DMS153 treated with DMSO at 0.1 percent for 48 hours (cell line): ENCODE measurements at regions not wholly inside any gene's neighbourhood (a gene's known extent, or its start where the extent isn't known, plus 50 kb on each side); places are given as distances from the start of the nearest gene placed in this dataset.

ENCODE experiments used
- DNase-seq: peaks from one replicate; lab custom pipeline; 2025; ENCODE audit not compliant: unreplicated experiment; lab: John Stamatoyannopoulos, UW

DNA sequence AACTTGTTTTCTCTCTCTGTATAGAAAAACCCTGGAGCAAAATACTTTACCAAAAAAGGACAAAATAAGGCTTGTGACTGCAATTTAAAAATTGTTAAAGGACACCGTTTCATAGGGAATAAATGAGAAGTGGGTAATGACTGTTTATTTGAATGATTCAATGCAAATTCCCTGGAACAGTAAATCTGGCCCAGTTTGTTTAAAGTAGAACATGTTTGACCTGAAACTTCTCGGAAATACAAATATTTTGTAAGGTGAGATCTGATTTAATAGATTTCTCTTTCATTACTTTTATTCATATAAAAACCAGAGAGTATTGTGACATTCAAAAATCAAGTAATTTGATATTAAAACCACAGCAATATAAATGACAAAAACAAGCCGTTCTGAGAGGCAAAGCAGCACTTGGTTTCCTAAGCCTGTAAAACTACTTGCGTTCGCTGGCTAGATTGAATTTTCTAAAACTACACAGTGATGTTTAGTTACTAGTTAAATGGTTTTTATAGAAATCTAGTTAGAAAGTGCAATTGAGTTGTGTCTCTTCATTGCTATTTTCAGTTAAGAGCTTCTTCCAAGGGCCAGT is 76.8 kb upstream of the PITRM1 start:
- no peak for DNase-seq

DNA sequence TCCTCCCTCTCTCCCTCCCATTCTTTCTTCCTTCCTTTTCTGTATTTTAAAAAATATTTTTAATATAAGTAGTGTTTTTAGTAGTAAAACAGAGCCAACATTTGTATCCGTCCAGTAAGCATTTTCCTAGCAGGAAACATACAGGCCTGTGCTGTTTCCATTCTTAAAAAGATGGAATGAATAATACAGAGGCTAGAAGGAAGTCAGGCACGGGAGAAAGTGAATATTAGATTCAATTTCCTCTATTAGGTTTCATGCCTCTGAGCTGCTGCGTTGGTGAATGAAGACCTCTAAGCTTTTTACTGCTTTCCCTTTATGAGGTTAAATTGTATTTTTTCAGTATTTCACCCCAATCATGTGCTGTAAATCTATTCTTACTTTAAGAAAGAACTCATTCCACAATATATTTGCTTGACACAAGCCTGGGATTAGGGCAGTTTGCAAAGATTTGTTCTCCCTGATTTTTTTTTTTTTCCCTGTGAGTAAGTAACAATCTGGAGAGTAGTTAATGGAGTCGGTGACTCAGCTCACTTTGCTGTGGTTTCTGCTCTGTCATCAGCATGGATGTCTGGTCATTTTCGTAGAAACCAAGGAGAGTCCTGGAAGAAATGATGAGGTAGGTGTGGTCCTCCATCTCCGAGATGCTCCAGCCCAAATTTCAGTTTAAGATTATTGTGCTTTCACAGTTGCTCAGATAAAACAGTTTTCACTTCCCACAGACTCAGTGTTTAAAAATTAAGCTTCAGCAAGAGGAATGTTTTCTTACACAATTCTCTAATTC is 76.1 kb upstream of the PITRM1 start:
- DNase-seq, result no peak

DNA sequence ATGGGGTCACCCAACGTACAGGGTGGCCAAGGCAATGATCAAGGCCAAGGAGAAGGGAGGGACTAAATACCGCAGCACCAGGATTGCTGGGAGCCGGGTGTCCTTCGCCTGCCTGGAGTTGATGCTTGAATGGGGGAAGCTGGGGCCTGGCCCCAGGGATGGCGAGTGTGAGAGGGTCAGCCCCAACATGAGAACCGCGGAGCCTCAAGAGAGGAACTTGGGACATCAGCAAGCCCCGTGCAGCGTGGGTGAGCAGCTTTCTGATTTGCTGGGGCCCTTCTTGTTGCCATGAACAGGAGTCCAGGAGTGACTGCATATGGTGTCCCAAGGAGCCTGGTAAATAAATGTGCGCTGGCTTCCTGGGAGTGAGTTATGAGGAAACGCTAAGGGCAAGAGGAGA is 72.8 kb upstream of the PITRM1 start:
- DNase-seq, result no peak

DNA sequence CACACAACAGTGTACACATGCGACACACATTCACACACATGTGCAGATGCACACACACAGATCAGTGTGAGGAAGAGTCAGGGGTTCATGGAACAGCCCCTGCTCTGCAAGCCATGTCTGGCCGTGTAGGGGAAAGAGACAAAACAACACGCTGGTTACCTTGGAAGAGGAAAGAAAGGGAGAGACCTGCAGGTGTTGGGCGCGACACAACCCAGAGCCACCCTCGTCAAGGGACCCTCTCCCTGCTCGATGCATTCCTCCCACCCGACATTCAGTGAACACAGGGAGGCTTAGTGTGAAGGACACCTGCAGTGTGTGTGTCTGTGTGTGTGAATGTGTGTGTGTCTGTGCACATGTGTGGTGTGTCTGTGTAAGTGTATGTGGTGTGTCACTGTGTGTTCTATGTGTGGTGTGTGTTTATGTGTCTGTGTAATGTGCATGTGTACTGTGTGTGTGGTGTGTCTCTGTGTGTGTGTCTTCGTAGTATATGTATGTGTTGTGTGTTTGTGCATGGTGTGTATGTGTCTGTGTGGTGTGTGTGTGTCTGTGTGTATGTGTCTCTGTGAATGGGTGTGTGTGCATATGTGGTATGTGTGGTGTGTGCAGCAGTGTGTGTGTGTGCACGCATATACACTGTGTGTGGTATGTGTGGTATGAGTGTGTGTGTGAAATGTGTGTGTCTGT is 69.5 kb upstream of the PITRM1 start:
- DNase-seq, result no peak

DNA sequence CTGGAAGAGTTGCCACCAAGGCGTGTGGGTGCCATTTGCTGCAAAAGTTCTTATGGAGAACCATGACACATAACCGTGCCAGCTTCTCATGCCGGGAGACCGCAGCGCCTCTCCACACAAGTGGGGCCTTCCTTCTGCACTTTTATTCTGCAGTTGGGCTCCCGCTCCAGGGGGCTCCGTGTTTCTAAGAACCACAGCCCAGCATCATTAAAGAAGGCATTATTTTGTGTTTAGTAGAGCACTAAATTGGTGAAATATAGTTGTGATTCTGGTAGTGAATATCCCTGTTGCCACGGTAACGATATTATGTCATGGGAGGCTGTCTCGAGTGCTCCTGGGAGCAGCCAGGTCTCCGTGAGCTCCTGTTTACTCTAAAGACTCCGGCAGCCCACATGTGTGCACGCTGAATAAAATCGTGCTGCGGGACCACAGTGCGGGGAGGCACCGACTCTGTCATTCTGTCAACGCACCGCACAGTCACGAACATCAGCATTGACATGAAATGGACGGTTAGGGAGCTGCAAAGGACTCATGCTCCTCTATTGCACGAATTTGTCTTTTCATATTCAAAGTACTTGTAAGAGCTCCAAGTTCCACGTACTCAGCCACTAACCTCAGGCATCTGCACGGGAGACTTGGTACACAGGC is 68.8 kb upstream of the PITRM1 start:
- no peak for DNase-seq

DNA sequence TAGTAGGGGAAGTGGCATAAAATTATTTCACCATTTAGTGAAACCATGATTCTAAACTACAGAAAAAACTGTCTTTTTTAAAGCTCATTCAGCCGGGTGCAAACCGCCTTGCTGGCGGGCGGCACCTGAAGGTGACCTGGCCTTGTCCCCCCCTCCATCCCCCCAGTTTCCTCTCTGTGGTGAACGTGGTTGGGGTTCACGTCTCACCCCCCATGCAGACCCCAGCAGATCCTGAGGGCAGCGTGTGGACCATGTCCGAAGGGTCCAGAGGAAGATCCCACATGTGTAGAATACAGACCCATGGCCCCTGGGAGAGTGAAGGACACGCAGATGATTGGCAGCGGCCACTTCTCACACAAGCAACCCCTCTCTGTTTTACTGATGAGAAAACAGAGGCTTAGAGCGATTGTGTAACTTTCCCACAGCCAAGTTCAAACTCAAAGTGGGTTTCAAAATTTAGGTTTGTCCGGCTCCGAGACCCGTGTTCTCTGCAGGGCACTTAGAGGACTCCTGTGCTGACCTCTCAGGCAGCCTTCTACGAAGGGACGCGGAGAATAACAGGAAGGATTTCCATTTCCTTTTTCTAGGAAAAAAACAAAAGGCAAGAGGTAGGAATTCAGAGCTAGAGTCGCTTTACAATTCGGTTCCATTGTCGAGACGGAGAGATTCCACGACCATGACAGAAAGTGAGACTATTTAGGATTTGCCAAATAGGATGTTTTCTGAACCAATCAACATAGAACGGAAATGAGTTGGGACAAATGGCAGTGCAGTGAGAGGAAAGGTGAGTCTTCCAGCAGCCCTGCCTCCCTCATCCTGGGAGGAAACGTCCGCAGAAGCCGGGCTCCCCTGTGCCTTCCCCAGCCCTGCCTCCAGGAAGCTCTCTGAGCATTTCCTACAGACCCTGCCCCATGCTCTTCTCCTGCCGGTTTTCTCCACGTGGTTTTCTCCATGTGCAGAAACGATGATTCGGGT is 67.6 kb upstream of the PITRM1 start:
- DNase-seq, result no peak

DNA sequence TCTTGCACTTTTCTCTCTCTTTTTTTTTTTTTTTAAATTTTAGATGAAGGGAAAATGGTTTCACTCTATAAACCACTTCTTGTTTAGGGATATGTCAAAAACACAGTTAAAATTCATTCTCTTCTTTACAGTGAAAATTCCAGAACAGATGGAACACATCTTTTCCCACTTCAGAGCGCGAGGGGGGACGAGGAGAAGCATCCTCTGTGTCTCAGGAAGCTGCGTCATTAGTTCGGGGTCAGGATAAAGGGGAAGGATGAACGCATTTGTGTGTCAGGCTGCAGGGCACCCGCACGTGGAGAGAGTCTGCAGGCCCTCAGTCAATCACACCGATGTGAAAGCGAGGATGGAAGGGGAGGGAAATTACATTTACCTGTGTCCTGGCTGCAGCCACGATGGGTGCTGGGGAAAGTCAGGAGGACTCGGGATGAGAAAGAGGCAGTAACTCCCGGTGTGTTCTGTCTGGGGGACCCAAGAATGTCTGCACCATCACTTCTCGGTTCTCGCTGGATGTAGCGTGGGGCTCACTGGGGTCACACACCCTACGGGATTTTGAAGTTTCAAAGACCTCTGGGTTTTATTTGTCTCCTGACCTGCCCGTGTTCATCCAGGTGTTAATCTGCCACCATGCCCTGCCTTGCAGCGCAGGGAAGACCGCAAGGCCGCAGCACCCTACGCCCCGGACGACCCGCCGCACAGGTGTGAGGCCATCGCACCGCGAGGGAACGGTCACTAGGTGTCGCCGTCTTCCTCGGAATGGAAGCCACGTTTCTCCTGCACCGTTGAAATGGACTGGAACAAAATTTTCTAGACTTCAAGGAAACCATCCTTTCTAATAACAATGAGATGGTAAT is 66.7 kb upstream of the PITRM1 start:
- peak; percentile 5 for DNase-seq

DNA sequence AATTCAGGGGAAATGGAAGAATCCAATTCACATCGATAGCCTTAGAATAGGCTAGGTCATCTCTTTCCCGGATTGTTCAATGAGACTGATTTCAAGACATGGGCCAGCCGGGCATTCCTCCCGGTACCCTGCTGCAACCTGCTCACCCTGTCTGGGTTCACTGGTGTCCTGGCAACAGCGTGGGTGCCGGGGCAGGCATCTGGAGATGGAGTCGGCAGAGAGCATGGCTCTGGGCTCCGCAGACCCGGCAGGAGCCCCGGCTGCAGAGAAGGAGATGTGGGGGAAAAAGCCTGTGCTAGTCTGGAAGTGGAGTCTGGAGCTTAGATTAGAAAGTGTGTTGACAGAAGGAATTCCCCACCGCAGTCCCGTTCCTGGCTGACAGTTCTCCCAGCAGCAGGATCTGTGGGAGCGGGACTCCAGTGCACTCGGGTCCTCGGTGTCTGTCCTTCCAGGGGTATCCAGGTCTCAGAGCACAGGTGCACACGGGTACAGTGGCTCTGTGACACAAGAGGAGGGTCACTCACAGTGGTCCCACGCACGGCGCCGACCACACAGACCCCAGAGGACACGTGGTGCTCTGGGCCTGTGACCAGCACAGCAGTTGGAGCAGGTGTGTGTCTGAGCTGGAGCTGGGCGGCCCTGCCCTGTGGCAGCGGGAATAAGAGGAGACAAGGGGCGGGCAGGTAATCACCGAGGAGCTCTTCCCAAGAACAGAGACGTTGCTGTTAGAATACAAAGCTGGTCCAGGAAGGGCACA is 65.7 kb upstream of the PITRM1 start:
- DNase-seq, result no peak

DNA sequence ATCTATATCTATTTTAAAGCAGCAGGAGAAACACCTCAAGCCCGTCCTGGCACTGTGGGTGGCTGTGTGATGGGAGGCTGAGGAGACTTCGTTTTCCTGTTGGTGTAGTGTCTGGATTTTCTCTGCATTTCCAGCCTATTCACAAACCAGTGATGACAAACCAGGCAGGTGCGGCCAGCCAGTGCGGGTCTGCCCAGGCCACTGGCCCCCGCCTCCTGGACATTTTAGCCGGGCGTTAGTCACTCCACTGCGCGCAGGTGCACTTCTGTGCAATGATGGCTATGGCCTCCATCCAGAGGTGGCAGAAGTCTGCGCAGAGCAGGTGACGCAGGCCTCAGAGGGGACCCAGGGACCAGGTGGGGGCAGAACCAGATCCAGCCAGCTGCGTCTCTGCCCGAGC is 64.9 kb upstream of the PITRM1 start:
- no peak for DNase-seq

DNA sequence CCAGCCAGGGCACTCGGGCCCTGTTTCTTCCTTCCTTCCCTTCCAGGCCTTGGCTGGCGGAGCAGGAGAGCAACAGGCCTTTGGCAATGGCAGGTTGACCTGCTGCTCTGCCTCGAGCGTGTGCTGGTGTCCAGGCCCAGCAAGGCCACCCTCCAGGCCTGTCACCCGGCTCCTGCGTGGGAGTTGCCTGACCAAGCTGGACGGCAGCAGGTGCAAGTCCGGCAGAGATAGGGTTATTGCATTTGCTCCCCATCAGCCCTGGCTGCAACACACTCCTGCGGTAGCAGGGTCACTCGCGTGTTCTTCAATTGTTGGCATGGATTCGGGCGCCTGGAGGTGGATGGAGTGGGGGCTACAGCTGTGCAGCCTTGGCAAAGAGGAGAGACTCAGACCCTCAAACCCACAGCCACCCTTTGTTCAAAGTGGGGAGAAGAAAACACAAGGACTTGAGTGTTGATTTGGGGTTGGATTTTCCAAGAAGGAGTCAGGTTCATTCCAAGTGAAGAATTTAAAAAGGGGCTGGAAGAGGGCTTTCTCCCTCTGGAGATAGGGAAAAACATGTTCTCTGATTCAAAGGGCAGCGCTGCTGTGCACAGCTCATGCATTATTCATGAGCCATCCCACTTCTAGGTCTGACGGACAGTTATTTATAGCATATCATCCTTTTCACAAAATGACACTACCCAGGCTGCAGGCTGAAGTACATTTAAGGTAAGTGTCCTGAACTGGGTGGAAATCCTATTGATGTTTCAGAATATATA is 64.2 kb upstream of the PITRM1 start:
- DNase-seq, result no peak

DNA sequence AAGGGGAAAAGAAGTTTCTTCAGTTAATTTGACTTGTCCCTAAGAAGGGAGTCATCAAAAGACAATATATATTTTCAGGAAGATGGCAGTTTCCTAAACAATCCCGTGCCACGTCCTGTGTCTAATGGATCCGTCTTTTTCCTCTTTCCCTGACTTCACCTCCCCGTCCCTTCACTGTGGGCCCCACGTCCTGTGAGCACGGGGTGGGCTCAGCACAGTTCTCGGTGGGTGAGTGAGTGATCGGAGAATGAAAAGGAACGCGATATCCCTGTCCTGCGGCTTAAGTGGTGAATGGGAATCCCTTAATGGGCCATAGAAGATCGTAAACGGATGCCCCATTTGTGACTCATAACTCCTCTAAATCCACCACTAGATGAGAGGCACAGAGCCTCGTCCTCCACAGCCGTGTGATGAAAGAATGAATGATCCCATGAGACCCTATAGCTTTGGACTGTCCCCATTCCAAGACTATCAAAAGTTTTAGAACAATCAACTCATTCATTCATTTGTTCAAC is 63.5 kb upstream of the PITRM1 start:
- DNase-seq, result no peak

DNA sequence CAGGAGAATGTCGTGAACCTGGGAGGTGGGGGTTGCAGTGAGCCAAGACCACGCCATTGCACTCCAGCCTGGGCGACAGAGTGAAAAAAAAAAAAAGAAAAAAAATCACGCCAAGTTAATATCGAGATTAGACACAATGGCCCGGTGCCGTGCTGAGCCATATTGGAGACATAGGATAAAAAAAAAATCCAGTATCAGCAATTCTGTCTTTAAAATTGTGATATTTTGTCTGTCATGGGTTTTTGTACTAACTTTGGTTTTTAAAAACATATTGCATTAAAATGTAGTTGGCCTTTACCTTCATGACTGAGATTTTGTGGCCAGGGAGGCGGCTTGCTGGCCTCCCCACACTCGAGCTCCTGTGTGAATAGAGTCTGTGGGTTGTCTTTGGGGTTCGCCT is 62.8 kb upstream of the PITRM1 start:
- no peak for DNase-seq

DNA sequence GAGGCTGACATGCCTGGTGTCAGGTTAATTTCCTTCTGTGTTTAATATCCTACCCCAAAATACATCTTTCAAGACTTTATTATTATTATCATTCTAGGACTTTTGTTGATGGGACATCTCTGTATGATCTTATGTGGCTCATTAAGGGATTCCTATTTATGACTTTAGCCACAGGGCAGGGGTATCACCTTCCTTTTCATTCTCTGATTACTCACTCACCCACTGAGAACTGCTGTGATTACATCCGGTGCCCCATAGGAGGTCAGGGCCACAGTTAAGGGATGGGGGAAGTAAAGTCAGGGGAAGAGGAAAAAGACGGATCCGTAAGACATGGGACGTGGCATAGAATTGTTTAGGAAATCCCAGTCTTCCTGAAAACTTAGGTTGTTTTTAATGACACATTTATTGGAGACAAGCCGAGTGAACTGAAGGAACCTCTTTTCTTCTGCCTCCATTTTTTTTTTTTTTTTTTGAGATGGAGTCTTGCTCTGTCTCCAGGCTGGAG is 61.0 kb upstream of the PITRM1 start:
- DNase-seq, result no peak

DNA sequence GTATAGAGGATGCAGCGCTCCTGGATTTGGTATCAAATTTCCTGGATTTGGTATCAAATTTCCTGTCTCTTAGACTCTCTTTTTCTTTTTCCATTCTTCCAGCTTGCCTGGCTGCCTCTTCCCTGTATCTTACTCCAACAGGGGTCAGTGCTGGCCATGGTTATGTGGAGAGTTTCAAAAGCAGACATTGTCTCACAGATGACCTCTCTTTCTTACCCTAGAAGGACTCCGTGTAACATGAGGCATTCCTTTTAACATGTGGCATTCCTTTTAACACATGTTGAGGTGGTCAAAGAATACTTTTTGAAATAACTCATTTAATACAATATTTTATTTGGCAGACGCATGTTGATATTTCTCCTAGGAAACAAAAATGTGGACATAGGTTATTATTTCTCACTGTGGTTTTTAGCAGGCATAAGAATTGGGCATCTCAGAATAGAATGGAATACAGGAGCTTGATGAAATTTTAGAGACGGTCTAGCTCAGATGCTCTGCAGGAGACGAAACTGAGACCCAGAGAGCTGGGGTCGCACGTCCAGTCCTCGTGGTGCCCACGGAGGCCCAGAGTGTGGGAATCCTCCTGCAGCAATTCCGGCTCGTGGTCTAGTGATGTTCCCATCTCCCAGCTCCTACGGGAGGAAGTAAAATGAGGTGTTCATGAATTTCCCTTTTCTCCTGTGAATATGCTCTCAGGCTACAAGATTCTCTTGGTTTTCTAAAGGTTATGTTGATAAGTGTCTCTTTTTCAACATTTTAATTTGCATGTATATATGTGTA is 59.6 kb upstream of the PITRM1 start:
- DNase-seq, result no peak

DNA sequence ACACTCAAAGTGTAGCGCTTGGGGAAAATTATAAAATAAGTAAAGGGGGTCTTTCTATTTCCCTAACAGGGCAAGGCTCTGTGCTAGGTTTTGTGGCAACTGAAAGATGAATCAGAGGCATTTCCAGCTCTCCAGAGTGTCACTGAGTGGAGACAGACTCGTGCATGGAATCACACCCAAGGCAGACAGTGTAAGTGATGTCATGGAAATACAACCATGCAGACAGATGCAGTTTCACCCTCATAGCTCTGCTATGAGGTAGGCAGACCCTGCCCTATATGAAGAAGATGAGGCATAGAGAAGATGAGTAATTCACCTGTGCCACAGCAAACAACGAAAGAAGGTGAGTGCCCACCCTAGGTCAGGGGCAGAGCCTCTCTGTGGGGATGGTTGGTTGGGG is 57.2 kb upstream of the PITRM1 start:
- DNase-seq, result no peak

DNA sequence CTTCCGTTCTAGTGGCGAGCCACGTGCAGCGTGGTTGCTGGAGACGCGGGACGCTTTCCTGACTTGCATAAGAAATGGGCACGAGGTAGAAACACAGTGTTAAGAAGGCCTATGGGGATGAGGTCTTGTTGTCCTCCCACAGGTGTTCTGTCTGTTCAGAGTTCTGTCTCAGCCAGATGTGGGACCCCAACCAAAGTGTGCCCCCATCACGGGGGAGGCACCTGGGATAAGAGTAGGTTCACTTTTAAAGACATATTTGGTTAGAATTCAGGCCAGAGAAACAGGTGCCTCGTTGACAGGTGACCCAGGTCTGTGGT is 56.0 kb upstream of the PITRM1 start:
- DNase-seq, result no peak

DNA sequence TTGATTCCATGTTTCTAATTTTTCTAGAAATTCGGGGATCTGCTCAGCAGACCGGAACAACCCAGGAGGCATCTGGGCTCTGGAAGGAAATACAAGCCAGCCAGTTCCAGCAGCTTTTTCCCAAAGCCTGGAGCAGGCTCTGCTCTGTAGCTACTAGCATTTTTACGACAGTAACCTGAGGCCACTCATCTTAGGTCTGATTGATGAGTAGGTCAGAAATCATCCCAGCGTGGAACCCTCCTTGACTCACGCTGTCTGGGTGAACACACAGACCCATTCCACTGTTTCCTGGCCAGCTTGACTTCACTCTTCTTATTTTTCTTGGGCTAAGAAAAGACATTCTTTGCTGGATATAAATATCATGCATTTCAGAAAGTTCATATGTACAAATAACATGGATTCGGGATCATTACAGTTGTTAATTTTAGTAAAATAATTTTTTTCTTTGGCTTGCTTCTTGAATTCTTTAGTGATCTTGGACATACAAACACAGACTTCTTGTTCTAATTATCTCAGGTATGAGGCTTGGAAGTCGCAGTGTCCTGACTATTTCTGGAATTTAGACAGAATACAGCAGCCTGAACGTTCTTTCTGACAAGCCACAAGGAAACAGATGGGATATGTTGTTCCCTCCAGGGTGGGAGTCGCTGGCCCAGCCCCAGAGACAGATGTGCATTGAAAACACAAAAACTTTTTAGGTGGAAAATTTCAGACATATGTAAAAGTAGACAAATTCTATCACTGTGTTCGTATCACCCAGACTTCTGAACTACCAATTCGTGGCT is 54.6 kb upstream of the PITRM1 start:
- no peak for DNase-seq
